Progenitor cell of endocrine pancreas (in vitro differentiated cells): ENCODE measurements at regions not wholly inside any gene's neighbourhood (a gene's known extent, or its start where the extent isn't known, plus 50 kb on each side); places are given as distances from the start of the nearest gene placed in this dataset.

Experiments used
- DNase-seq: peaks from one replicate; pipeline ENCODE4 v3.0.0; 2021; ENCODE audit warnings: low spot score; ENCODE audit not compliant: unreplicated experiment
- H3K27ac Mint-ChIP-seq: 2 replicates; pipeline ENCODE4 v1.8.0; 2021; ENCODE audit warnings: mild to moderate bottlenecking, moderate library complexity, mixed read lengths
- H3K27me3 Mint-ChIP-seq: 2 replicates; pipeline ENCODE4 v1.8.0; 2021; ENCODE audit warnings: mixed read lengths
- H3K36me3 Mint-ChIP-seq: 2 replicates; pipeline ENCODE4 v1.8.0; 2022; ENCODE audit warnings: mixed read lengths; ENCODE audit not compliant: insufficient read depth
- H3K4me1 Mint-ChIP-seq: 2 replicates; pipeline ENCODE4 v1.8.0; 2021; ENCODE audit warnings: low read depth, mixed read lengths
- H3K4me3 Mint-ChIP-seq: 2 replicates; pipeline ENCODE4 v1.8.0; 2021; ENCODE audit warnings: low read depth, mild to moderate bottlenecking, moderate library complexity, mixed read lengths
- H3K9me3 Mint-ChIP-seq: 2 replicates; pipeline ENCODE4 v1.8.0; 2021; ENCODE audit warnings: low read depth, mixed read lengths
- CTCF ChIP-seq: fragments of 200-600 bp; sonication (generic); IDR thresholded peaks from one replicate; pipeline ENCODE4 v1.5.0; 2021; ENCODE audit warnings: antibody characterized with exemption, mild to moderate bottlenecking; ENCODE audit not compliant: unreplicated experiment

- H3K27me3 Mint-ChIP-seq = no peaks in the 10 kb centered on the region
- H3K27ac Mint-ChIP-seq = no peak overlapping the region
Observed at GRCh38 chr11:104624021-104624420, 274.2 kb downstream of the CASP12 start.

GRCh38 chr11:104623518-104623917 lies 274.7 kb downstream of the CASP12 start:
- Mint-ChIP-seq H3K4me1 (no peaks in the 10 kb centered on the region), H3K27ac (no peak overlapping the region), H3K9me3 (peaks cover 3% of the 10 kb centered on the region), H3K4me3 (no peak overlapping the region), H3K36me3 (no peaks in the 10 kb centered on the region), H3K27me3 (no peaks in the 10 kb centered on the region)
- no peak for TF ChIP-seq CTCF
- no peak for DNase-seq

More at GRCh38 chr11:104624021-104624420, 274.2 kb downstream of the CASP12 start:
- Mint-ChIP-seq H3K4me1 (no peaks in the 10 kb centered on the region), H3K9me3 (peaks cover 3% of the 10 kb centered on the region), H3K4me3 (no peak overlapping the region), H3K36me3 (no peaks in the 10 kb centered on the region)
- DNase-seq = no peak
- TF ChIP-seq CTCF = no peak

GRCh38 chr11:104620991-104621390 lies 277.3 kb downstream of the CASP12 start:
- Mint-ChIP-seq H3K36me3 (no peaks in the 10 kb centered on the region), H3K9me3 (peaks cover 15% of the 10 kb centered on the region), H3K27ac (no peak overlapping the region), H3K27me3 (no peaks in the 10 kb centered on the region), H3K4me1 (no peaks in the 10 kb centered on the region), H3K4me3 (no peak overlapping the region)
- DNase-seq = no peak
- TF ChIP-seq CTCF = no peak

GRCh38 chr11:104619751-104620150 lies 278.5 kb downstream of the CASP12 start:
- Mint-ChIP-seq H3K36me3 (no peaks in the 10 kb centered on the region), H3K9me3 (peaks cover 15% of the 10 kb centered on the region), H3K27ac (no peak overlapping the region), H3K27me3 (no peaks in the 10 kb centered on the region), H3K4me3 (no peak overlapping the region), H3K4me1 (peaks cover under 1% of the 10 kb centered on the region)
- DNase-seq = no peak
- TF ChIP-seq CTCF = no peak

GRCh38 chr11:104618954-104619353 lies 279.3 kb downstream of the CASP12 start:
- Mint-ChIP-seq H3K4me1 (peaks cover 4% of the 10 kb centered on the region), H3K27me3 (no peaks in the 10 kb centered on the region), H3K9me3 (peaks cover 15% of the 10 kb centered on the region), H3K4me3 (no peak overlapping the region), H3K27ac (no peak overlapping the region), H3K36me3 (no peaks in the 10 kb centered on the region)
- no peak for TF ChIP-seq CTCF
- no peak for DNase-seq
